Ovary (tissue), 7 donors: ENCODE measurements at regions not wholly inside any gene's neighbourhood (a gene's known extent, or its start where the extent isn't known, plus 50 kb on each side); places are given as distances from the start of the nearest gene placed in this dataset.

ENCODE experiments used
- DNase-seq, 5 donors: peaks; one replicate each; pipeline ENCODE4 v3.0.0-alpha.2; 2019 to 2020
- H3K27ac ChIP-seq, 2 donors: fragments of 200-600 bp; one replicate each; pipeline versions ENCODE4 v1.5.1 to v1.8.0; 2019 to 2022
- H3K27me3 ChIP-seq: fragments of 200-600 bp; one replicate; pipeline ENCODE4 v1.8.0; 2022
- H3K36me3 ChIP-seq: fragments of 200-600 bp; sonication (generic); one replicate; pipeline ENCODE4 v1.5.1; 2019
- H3K4me1 ChIP-seq: one replicate; pipeline ENCODE4 v1.8.1; 2013; ENCODE audit warnings: mild to moderate bottlenecking, moderate library complexity; ENCODE audit not compliant: insufficient read depth
- H3K4me3 ChIP-seq: fragments of 200-600 bp; sonication (generic); one replicate; pipeline ENCODE4 v1.5.1; 2017
- H3K9me3 ChIP-seq, 2 donors: fragments of 200-600 bp in 1 of 2; sonication (generic) in 1 of 2; one replicate each; pipeline versions ENCODE4 v1.5.1 to v1.8.1; 2013 to 2019; ENCODE audit warnings: mild to moderate bottlenecking in 1 of 2, moderate library complexity in 1 of 2
- EP300 ChIP-seq: sonication (generic); formaldehyde crosslinking; IDR thresholded peaks from one replicate; pipeline ENCODE4 v1.6.1; 2017; ENCODE audit warnings: antibody characterized with exemption
- POLR2A ChIP-seq: fragments of 450-650 bp; IDR thresholded peaks from one replicate; pipeline ENCODE4 v1.6.1; 2017; ENCODE audit warnings: antibody characterized with exemption, mild to moderate bottlenecking, moderate library complexity
- WGBS, 3 donors: extraction: QIAGEN DNeasy Blood & Tissue Kit in 1 of 3; methylation state at CpG; one replicate each; pipeline versions ENCODE4 v1.1.5 to v1.1.7; 2013 to 2017; 5-methylcytosine and 5-hydroxymethylcytosine counted together
- intact Hi-C, 4 donors: fragments of 100-400 bp; cut with DNase I; formaldehyde crosslinking; loops; one replicate each; pipeline versions ENCODE4 v1.11.0 to v1.15.1; 2022 to 2023
- TF ChIP-seq, protein P1 (sequence below), 3 donors: fragments of 450-650 bp in 2 of 3; fragments of 200-600 bp in 1 of 3; IDR thresholded peaks; one replicate each; pipeline versions ENCODE4 v1.5.1 to v1.8.0; 2016 to 2022; ENCODE audit warnings: antibody characterized with exemption in 3 of 3, mild to moderate bottlenecking in 1 of 3
- donor health status: DM: no; HTN: no; CAD: no; lungs with moderate emphysema.
- donor health status: DM: no; HTN: no; CAD: no.
- donor health status: Bipolar disorder and iron deficiency.
- donor health status: DM: no; HTN: no; CAD: no.
- donor health status: DM: yes; HTN: yes; CAD: no.

- intact Hi-C loops: no loop called here
- Histone ChIP-seq H3K27ac (no peak overlapping the region), H3K4me3 (no peak overlapping the region), H3K27me3 (no peaks in the 10 kb centered on the region), H3K9me3 (no peaks in the 10 kb centered on the region), H3K36me3 (no peaks in the 10 kb centered on the region), H3K4me1 (no peaks in the 10 kb centered on the region)
- TF ChIP-seq, protein P1, sequence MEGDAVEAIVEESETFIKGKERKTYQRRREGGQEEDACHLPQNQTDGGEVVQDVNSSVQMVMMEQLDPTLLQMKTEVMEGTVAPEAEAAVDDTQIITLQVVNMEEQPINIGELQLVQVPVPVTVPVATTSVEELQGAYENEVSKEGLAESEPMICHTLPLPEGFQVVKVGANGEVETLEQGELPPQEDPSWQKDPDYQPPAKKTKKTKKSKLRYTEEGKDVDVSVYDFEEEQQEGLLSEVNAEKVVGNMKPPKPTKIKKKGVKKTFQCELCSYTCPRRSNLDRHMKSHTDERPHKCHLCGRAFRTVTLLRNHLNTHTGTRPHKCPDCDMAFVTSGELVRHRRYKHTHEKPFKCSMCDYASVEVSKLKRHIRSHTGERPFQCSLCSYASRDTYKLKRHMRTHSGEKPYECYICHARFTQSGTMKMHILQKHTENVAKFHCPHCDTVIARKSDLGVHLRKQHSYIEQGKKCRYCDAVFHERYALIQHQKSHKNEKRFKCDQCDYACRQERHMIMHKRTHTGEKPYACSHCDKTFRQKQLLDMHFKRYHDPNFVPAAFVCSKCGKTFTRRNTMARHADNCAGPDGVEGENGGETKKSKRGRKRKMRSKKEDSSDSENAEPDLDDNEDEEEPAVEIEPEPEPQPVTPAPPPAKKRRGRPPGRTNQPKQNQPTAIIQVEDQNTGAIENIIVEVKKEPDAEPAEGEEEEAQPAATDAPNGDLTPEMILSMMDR (IDR thresholded peaks at IDR 0.05): no peak
- WGBS, 3 donors: 47 to 61% (median 56%) methylated on average over 2 of the region's 2 CpGs
- DNase-seq: no peak
Measured at GRCh38 chr7:89989454-89989853, 164.8 kb upstream of the STEAP1 start.

DNA sequence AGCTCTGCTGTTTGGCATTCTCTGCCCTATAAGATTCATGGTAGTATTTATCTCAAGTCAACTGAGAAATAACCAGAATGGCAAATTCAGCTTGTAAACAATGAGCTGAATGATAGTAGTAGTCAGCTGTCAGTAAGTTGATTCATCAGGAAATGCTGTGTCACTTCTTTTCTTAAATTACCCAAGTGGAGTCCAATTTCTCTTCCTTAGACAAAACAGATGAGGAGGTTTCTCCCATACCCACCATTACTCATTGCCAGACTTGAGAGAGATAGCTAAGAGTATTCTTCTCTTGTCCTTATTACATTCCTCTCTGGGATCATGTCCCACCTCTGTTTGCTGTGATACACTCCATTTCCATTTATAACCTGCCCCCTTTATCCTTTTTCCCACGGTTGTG is 159.8 kb upstream of the STEAP1 start:
- DNase-seq: no peak
- TF ChIP-seq POLR2A (no peak), EP300 (no peak)
- TF ChIP-seq, protein P1 (IDR thresholded peaks at IDR 0.05): no peak
- Histone ChIP-seq H3K4me1 (no peaks in the 10 kb centered on the region), H3K9me3 (no peaks in the 10 kb centered on the region), H3K27me3 (no peaks in the 10 kb centered on the region), H3K27ac (no peak overlapping the region), H3K4me3 (no peak overlapping the region), H3K36me3 (no peaks in the 10 kb centered on the region)
- intact Hi-C loops: no loop called here
- WGBS, 3 donors: 33 to 53% (median 35%) methylated on average over 1 of the region's 1 CpG

DNA sequence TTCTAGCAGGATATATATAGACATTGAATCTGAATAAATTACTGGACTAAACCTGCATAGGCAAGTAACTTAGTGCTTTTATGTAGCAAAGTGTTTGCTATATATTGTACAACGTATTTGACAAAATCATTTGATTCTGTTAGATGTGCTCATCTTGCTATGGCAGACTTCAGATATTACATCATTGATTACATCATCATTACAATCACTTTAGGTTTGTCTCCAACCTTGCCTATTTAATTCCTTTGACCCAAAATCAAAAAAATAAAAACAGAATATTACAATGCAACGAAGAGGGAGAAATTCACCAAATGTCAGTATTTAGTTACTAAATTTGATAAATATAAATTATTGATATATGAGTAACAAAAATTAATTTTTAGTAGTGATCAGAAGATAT is 155.7 kb upstream of the STEAP1 start:
- WGBS, 3 donors: 84 to 87% (median 86%) methylated on average over 2 of the region's 2 CpGs
- Histone ChIP-seq H3K9me3 (no peaks in the 10 kb centered on the region), H3K36me3 (no peaks in the 10 kb centered on the region), H3K4me3 (no peak overlapping the region), H3K27me3 (no peaks in the 10 kb centered on the region), H3K27ac (no peak overlapping the region), H3K4me1 (no peaks in the 10 kb centered on the region)
- intact Hi-C loops: no loop called here
- no peak for DNase-seq
- TF ChIP-seq, protein P1 (IDR thresholded peaks at IDR 0.05): no peak
- TF ChIP-seq EP300: no peak
- TF ChIP-seq POLR2A: no peak

GRCh38 chr7:90005836-90006235 is 148.4 kb upstream of the STEAP1 start:
- Histone ChIP-seq H3K4me3 (no peak overlapping the region), H3K27ac (no peak overlapping the region), H3K36me3 (no peaks in the 10 kb centered on the region), H3K27me3 (no peaks in the 10 kb centered on the region), H3K9me3 (no peaks in the 10 kb centered on the region), H3K4me1 (no peaks in the 10 kb centered on the region)
- intact Hi-C loops: no loop called here
- no peak for DNase-seq
- 84 to 89% (median 86%) methylated on average over 2 of the region's 2 CpGs for WGBS, 3 donors
- TF ChIP-seq EP300 (no peak), POLR2A (no peak)
- TF ChIP-seq, protein P1 (IDR thresholded peaks at IDR 0.05): no peak
